Lower leg skin (tissue), 3 donors: ENCODE measurements at regions not wholly inside any gene's neighbourhood (a gene's known extent, or its start where the extent isn't known, plus 50 kb on each side); places are given as distances from the start of the nearest gene placed in this dataset.
"Not testable (repeated sequence)": the region's sequence is repeated elsewhere in the genome, so short reads cannot be mapped to it uniquely, and the experiment has no call there.

Experiments
- DNase-seq, 2 donors: peaks; one replicate each; pipeline ENCODE4 v3.0.0-alpha.2; 2019; ENCODE audit warnings: low spot score in 2 of 2
- H3K4me3 ChIP-seq: fragments of 200-600 bp; sonication (generic); 2 replicates; pipeline ENCODE4 v1.5.1; 2017; ENCODE audit warnings: mild to moderate bottlenecking, low read depth; ENCODE audit not compliant: poor library complexity, severe bottlenecking
- WGBS, 2 donors: methylation state at CpG; one replicate each; pipeline ENCODE4 v1.1.5; 2018; 5-methylcytosine and 5-hydroxymethylcytosine counted together
- intact Hi-C: fragments of 100-400 bp; cut with DNase I; formaldehyde crosslinking; loops from one replicate; pipeline ENCODE4 v1.15.0; 2023; ENCODE audit warnings: low total_unique reads

GRCh38 chr21:9188322-9188721 is 1333.1 kb upstream of the TPTE start:
- H3K4me3 ChIP-seq, intact Hi-C loops: not testable (repeated sequence)
- peak in 1 of 2 donors; percentile 0 for DNase-seq
- 65% methylated on average over 5 to 6 of the region's 6 CpGs for WGBS, 2 donors
